Choroid plexus epithelial cell (primary cell): ENCODE measurements at regions not wholly inside any gene's neighbourhood (a gene's known extent, or its start where the extent isn't known, plus 50 kb on each side); places are given as distances from the start of the nearest gene placed in this dataset.

Source experiments
- DNase-seq: peaks from one replicate; pipeline ENCODE4 v3.0.0-alpha.2; 2010; ENCODE audit warnings: low read depth
- H3K4me3 ChIP-seq: 2 replicates; pipeline ENCODE4 v1.5.1; 2011; ENCODE audit warnings: low read depth, mild to moderate bottlenecking, control low read depth, low read length, moderate library complexity
- CTCF ChIP-seq: conservative IDR thresholded peaks from 2 replicates; pipeline ENCODE4 v1.5.1; 2011; ENCODE audit warnings: low read depth, mild to moderate bottlenecking, control low read depth, inconsistent platforms, low read length, moderate library complexity

DNA sequence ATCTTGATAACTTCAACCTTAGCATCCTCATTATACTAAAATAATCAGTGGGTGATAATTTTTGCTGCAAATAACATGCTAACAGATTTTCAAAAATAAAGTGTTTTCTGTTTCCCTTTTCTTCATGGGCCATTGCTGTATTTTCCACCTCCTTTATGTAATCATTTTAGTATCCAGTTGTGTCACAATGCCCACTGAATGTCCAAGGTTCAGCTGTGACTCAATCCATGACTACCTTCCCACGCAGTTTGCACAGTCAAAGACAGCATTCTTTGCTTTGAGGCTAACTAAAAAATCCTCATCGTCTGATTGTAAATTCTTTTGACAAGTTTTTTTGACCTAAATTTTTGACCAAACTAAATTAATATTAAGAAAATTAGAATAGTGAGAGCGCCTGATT lies 474.1 kb downstream of the FLRT2 start:
- DNase-seq, result peak; percentile 89
- no peak overlapping the region for H3K4me3 ChIP-seq
- no peak for TF ChIP-seq CTCF

DNA sequence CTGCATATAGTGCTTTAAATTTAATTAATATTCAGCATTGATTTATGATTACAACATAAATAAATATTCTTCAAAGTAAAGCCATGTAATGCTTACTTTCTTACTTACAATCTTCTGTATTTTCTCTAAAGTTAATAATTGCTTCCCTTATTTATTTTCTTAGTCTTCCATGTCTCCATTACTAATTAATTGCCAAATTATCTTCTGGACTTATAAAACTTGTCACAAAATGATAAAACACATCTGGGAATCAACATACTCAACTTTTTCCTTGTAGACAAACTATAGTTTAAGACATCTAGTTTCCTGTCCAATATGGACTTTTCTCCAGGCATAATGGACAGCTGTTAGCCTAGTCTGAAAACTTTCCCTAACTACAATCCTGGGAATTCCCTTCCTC lies 466.6 kb downstream of the FLRT2 start:
- no peak for TF ChIP-seq CTCF
- no peak for DNase-seq
- H3K4me3 ChIP-seq, result no peak overlapping the region

GRCh38 chr14:85991156-85991555 lies 461.2 kb downstream of the FLRT2 start:
- no peak overlapping the region for H3K4me3 ChIP-seq
- DNase-seq, result peak; percentile 32
- no peak for TF ChIP-seq CTCF

GRCh38 chr14:85987907-85988306 lies 458.0 kb downstream of the FLRT2 start:
- no peak overlapping the region for H3K4me3 ChIP-seq
- TF ChIP-seq CTCF, result no peak
- no peak for DNase-seq

DNA sequence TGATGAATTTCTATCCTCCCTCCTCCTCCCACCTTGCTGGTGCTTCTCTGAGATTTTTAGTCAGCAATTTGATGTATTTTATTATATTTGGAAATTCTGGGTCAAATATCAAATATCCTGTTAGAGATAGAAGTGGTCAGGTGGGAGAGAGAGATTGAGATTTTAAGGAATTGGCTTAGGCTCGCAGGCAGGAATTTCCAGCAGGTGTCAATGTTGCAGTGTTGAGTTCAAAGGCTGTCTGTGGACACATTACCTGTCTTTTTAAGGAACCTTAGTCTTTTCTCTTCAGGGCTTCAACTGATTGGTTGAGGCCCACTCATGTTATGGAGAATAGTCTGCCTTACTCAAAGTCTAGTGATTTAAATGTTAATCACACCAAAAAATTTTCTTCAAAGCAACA lies 457.3 kb downstream of the FLRT2 start:
- TF ChIP-seq CTCF, result no peak
- no peak for DNase-seq
- H3K4me3 ChIP-seq, result no peak overlapping the region

- no peak for DNase-seq
- no peak overlapping the region for H3K4me3 ChIP-seq
- TF ChIP-seq CTCF, result peak; percentile 29
Measured at GRCh38 chr14:85978582-85979250, 448.8 kb downstream of the FLRT2 start.

DNA sequence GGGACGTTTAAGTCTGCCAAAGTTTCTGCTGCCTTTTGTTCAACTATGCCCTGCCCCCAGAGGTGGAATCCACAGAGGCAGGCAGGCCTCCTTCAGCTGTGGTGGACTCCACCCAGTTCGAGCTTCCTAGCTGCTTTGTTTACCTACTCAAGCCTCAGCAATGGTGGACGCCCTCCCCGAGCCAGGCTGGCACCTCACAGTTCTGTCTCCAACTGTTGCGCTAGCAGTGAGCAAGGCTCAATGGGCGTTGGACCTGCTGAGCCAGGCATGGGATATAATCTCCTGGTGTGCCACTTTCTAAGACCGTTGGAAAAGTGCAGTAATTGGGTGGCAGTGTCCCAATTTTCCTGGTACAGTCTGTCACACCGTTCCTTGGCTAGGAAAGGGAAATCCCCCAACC lies 444.7 kb downstream of the FLRT2 start:
- no peak for DNase-seq
- H3K4me3 ChIP-seq, result no peak overlapping the region
- TF ChIP-seq CTCF, result no peak
